ENCODE measurements at regions not wholly inside any gene's neighbourhood (a gene's known extent, or its start where the extent isn't known, plus 50 kb on each side); places are given as distances from the start of the nearest gene placed in this dataset.

GRCh38 chr10:83164156-83164555 lies 975.2 kb upstream of the GHITM start:
- no peak for DNase-seq (ENCODE audit: low read depth)

- no peak for DNase-seq (ENCODE audit: low read depth)
Observed at GRCh38 chr10:83165265-83165664, 974.0 kb upstream of the GHITM start.

- DNase-seq (ENCODE audit: low read depth), result no peak
Observed at GRCh38 chr10:83166344-83166743, 973.0 kb upstream of the GHITM start.

- DNase-seq (ENCODE audit: low read depth), result no peak
Observed at GRCh38 chr10:83167081-83167480, 972.2 kb upstream of the GHITM start.

GRCh38 chr10:83176901-83177300 lies 962.4 kb upstream of the GHITM start:
- DNase-seq (ENCODE audit: low read depth), result no peak

- DNase-seq (ENCODE audit: low read depth), result no peak
Observed at GRCh38 chr10:83178526-83178925, 960.8 kb upstream of the GHITM start.

GRCh38 chr10:83179371-83179770 lies 959.9 kb upstream of the GHITM start:
- no peak for DNase-seq (ENCODE audit: low read depth)

GRCh38 chr10:83182076-83182475 lies 957.2 kb upstream of the GHITM start:
- no peak for DNase-seq (ENCODE audit: low read depth)

- DNase-seq (ENCODE audit: low read depth), result no peak
Observed at GRCh38 chr10:83184641-83185040, 954.7 kb upstream of the GHITM start.

- no peak for DNase-seq (ENCODE audit: low read depth)
Observed at GRCh38 chr10:83190614-83191013, 948.7 kb upstream of the GHITM start.

- no peak for DNase-seq (ENCODE audit: low read depth)
Observed at GRCh38 chr10:83193026-83193425, 946.3 kb upstream of the GHITM start.

GRCh38 chr10:83195021-83195420 lies 944.3 kb upstream of the GHITM start:
- no peak for DNase-seq (ENCODE audit: low read depth)

- no peak for DNase-seq (ENCODE audit: low read depth)
Observed at GRCh38 chr10:83199374-83199773, 939.9 kb upstream of the GHITM start.

GRCh38 chr10:83205861-83206260 lies 933.4 kb upstream of the GHITM start:
- no peak for DNase-seq (ENCODE audit: low read depth)

- DNase-seq (ENCODE audit: low read depth), result no peak
Observed at GRCh38 chr10:83212632-83213334, 926.5 kb upstream of the GHITM start.

GRCh38 chr10:83214136-83214535 lies 925.2 kb upstream of the GHITM start:
- DNase-seq (ENCODE audit: low read depth), result no peak

- no peak for DNase-seq (ENCODE audit: low read depth)
Observed at GRCh38 chr10:83218205-83218604, 921.1 kb upstream of the GHITM start.

GRCh38 chr10:83222300-83222699 lies 917.0 kb upstream of the GHITM start:
- no peak for DNase-seq (ENCODE audit: low read depth)

GRCh38 chr10:83222832-83223742 lies 916.2 kb upstream of the GHITM start:
- no peak for DNase-seq (ENCODE audit: low read depth)

- no peak for DNase-seq (ENCODE audit: low read depth)
Observed at GRCh38 chr10:83225781-83226180, 913.5 kb upstream of the GHITM start.

GRCh38 chr10:83229991-83230390 lies 909.3 kb upstream of the GHITM start:
- DNase-seq (ENCODE audit: low read depth), result no peak

- no peak for DNase-seq (ENCODE audit: low read depth)
Observed at GRCh38 chr10:83233691-83234090, 905.6 kb upstream of the GHITM start.

- no peak for DNase-seq (ENCODE audit: low read depth)
Observed at GRCh38 chr10:83248106-83248631, 891.1 kb upstream of the GHITM start.
